Ishikawa (cell line): ENCODE measurements at regions not wholly inside any gene's neighbourhood (a gene's known extent, or its start where the extent isn't known, plus 50 kb on each side); places are given as distances from the start of the nearest gene placed in this dataset.

ENCODE experiments used
- CEBPB ChIP-seq: IDR thresholded peaks from 2 replicates; pipeline ENCODE4 v1.6.1; 2012
- CREB1 ChIP-seq: IDR thresholded peaks from 2 replicates; pipeline ENCODE4 v1.6.1; 2012; ENCODE audit warnings: low read depth
- EGR1 ChIP-seq: IDR thresholded peaks from 2 replicates; pipeline ENCODE4 v1.6.1; 2012
- EP300 ChIP-seq: IDR thresholded peaks from 2 replicates; pipeline ENCODE4 v1.6.1; 2012; ENCODE audit warnings: borderline replicate concordance
- FOXM1 ChIP-seq: IDR thresholded peaks from 2 replicates; pipeline ENCODE4 v1.6.1; 2012; ENCODE audit warnings: low read depth, borderline replicate concordance
- NFIC ChIP-seq: IDR thresholded peaks from 2 replicates; pipeline ENCODE4 v1.6.1; 2012
- RAD21 ChIP-seq: IDR thresholded peaks from 2 replicates; pipeline ENCODE4 v1.6.1; 2012; ENCODE audit warnings: low read depth
- REST ChIP-seq: IDR thresholded peaks from 2 replicates; pipeline ENCODE4 v1.6.1; 2012; ENCODE audit warnings: low read depth, mild to moderate bottlenecking
- TAF1 ChIP-seq: IDR thresholded peaks from 2 replicates; pipeline ENCODE4 v1.6.1; 2012; ENCODE audit warnings: low read depth, mild to moderate bottlenecking
- TCF12 ChIP-seq: IDR thresholded peaks from 2 replicates; pipeline ENCODE4 v1.6.1; 2012; ENCODE audit warnings: low read depth
- TEAD4 ChIP-seq: IDR thresholded peaks from 2 replicates; pipeline ENCODE4 v1.6.1; 2012
- YY1 ChIP-seq: IDR thresholded peaks from 2 replicates; pipeline ENCODE4 v1.6.1; 2012; ENCODE audit warnings: low read depth
- ZBTB7A ChIP-seq: IDR thresholded peaks from 2 replicates; pipeline ENCODE4 v1.6.1; 2012; ENCODE audit warnings: low read depth
- TF ChIP-seq, protein P1 (sequence below): IDR thresholded peaks from 2 replicates; pipeline ENCODE4 v1.6.1; 2012
- TF ChIP-seq, protein P2 (sequence below): IDR thresholded peaks from 2 replicates; pipeline ENCODE4 v1.6.1; 2012

GRCh38 chr6:51152594-51152993 lies 333.9 kb downstream of the TFAP2B start:
- TF ChIP-seq RAD21 (no peak), TCF12 (no peak), EP300 (no peak), NFIC (no peak), EGR1 (no peak), TEAD4 (no peak), ZBTB7A (no peak), REST (no peak), CREB1 (no peak), FOXM1 (no peak), TAF1 (no peak), CEBPB (no peak)
- TF ChIP-seq, protein P1, sequence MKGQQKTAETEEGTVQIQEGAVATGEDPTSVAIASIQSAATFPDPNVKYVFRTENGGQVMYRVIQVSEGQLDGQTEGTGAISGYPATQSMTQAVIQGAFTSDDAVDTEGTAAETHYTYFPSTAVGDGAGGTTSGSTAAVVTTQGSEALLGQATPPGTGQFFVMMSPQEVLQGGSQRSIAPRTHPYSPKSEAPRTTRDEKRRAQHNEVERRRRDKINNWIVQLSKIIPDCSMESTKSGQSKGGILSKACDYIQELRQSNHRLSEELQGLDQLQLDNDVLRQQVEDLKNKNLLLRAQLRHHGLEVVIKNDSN, result no peak
- TF ChIP-seq, protein P2, sequence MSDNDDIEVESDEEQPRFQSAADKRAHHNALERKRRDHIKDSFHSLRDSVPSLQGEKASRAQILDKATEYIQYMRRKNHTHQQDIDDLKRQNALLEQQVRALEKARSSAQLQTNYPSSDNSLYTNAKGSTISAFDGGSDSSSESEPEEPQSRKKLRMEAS, result no peak

- TF ChIP-seq RAD21 (no peak), REST (no peak), NFIC (no peak), TEAD4 (no peak), TAF1 (no peak), YY1 (no peak), EP300 (no peak)
- TF ChIP-seq, protein P2, result no peak
- TF ChIP-seq, protein P1, result no peak
These were observed 334.4 kb downstream of the TFAP2B start for GRCh38 chr6:51153109-51153508.

- TF ChIP-seq CREB1, result no peak
- no peak for TF ChIP-seq ZBTB7A
- TF ChIP-seq, protein P1, result no peak
- TF ChIP-seq YY1, result no peak
- TF ChIP-seq EGR1, result no peak
These were observed 343.1 kb downstream of the TFAP2B start for GRCh38 chr6:51161752-51162151.

DNA sequence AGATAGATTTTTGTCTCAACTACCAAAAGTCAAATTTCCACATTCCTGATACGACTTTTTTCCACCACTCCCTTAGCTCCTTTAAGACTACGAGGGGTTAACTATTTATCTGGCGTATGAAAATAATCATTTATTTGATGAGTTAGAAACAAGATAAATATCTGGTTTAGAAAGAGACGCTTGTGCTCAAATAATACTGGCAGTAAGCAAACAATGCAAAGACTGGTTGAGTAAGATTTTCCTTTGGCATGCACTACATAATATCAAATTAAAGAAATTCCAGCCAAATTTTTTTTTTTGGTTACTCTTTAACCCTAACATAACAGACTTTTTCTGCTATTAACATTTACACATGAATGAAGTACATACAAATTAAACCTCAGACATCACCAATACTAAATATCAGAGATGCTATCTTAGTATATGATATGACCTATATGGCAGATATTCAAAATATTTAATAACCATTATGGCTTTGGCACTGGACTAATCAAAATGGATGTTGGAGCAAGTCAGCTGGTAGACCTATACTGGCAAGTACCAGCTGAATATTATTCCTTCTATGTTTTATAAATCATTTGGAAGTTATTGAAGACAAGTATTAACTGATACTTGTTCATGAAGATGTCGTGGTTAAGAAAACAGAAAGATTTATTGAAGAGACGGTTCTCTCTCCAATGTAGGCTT lies 345.3 kb downstream of the TFAP2B start:
- no peak for TF ChIP-seq TAF1
- no peak for TF ChIP-seq EP300
- TF ChIP-seq ZBTB7A, result no peak
- TF ChIP-seq, protein P1, result no peak
- no peak for TF ChIP-seq FOXM1
- no peak for TF ChIP-seq EGR1
- TF ChIP-seq, protein P2, result no peak
- TF ChIP-seq YY1, result no peak
- no peak for TF ChIP-seq NFIC
- no peak for TF ChIP-seq TEAD4

GRCh38 chr6:51166914-51167313 lies 348.2 kb downstream of the TFAP2B start:
- no peak for TF ChIP-seq RAD21

DNA sequence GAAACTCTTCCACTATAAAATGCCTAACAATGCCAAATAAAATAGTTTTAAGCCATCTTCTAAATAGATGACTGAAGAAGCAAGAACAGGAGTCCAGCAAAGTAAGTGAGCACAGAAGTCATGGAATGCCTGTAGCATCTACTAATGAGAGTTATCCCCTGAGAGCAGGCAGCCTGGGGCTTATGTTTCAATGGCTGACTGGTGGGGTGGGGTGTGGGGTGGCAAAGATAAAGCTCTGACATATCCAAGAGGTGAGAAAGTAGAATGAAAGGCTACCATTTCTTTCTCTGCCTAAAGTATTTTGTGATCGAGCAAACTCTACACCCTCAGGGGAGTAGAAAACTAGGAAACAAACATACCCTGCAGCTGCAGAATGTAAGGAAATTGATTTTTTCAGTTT lies 348.8 kb downstream of the TFAP2B start:
- TF ChIP-seq CREB1 (no peak), ZBTB7A (no peak), TCF12 (no peak)
